ENCODE measurements at regions not wholly inside any gene's neighbourhood (a gene's known extent, or its start where the extent isn't known, plus 50 kb on each side); places are given as distances from the start of the nearest gene placed in this dataset.

DNA sequence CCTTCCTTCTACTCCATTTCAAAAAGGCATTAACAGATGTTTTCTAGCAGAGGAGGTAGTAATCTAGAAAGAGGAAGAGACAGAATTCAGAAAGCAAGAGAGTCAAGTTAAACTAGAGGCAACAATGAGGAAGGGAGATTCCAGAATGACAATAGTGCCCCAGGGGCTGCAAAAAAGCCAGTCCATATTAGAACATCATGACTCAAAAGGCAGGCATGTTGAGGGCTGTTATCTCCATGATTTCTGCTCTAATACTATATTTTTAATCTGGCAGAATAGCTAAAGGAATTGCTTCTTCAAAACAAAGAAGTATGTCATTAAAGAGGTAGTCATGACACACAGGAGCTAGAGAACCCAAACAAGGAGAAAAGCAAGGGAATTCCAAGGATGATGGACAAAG is 599.6 kb downstream of the INHBA start:
- no peak for TF ChIP-seq EP300 (IDR thresholded peaks at IDR 0.05)
- TF ChIP-seq, protein P1, sequence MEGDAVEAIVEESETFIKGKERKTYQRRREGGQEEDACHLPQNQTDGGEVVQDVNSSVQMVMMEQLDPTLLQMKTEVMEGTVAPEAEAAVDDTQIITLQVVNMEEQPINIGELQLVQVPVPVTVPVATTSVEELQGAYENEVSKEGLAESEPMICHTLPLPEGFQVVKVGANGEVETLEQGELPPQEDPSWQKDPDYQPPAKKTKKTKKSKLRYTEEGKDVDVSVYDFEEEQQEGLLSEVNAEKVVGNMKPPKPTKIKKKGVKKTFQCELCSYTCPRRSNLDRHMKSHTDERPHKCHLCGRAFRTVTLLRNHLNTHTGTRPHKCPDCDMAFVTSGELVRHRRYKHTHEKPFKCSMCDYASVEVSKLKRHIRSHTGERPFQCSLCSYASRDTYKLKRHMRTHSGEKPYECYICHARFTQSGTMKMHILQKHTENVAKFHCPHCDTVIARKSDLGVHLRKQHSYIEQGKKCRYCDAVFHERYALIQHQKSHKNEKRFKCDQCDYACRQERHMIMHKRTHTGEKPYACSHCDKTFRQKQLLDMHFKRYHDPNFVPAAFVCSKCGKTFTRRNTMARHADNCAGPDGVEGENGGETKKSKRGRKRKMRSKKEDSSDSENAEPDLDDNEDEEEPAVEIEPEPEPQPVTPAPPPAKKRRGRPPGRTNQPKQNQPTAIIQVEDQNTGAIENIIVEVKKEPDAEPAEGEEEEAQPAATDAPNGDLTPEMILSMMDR (IDR thresholded peaks at IDR 0.05): no peak
- TF ChIP-seq, protein P2, sequence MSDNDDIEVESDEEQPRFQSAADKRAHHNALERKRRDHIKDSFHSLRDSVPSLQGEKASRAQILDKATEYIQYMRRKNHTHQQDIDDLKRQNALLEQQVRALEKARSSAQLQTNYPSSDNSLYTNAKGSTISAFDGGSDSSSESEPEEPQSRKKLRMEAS (IDR thresholded peaks at IDR 0.05): no peak
- TF ChIP-seq POLR2AphosphoS2 (conservative IDR thresholded peaks at IDR 0.05; ENCODE audit: low read length): no peak
- TF ChIP-seq CHD4 (IDR thresholded peaks at IDR 0.05; ENCODE audit: borderline replicate concordance): no peak

Measured in A549 (cell line).